NCI-H2171 (cell line): ENCODE measurements at regions not wholly inside any gene's neighbourhood (a gene's known extent, or its start where the extent isn't known, plus 50 kb on each side); places are given as distances from the start of the nearest gene placed in this dataset.
A peak's percentile ranks its signal among the peaks of the same experiment; 100 is the strongest.
"Not testable (repeated sequence)": the region's sequence is repeated elsewhere in the genome, so short reads cannot be mapped to it uniquely, and the experiment has no call there.

Experiments used
- DNase-seq: peaks from one replicate; lab custom pipeline; 2025; lab: John Stamatoyannopoulos, UW

DNA sequence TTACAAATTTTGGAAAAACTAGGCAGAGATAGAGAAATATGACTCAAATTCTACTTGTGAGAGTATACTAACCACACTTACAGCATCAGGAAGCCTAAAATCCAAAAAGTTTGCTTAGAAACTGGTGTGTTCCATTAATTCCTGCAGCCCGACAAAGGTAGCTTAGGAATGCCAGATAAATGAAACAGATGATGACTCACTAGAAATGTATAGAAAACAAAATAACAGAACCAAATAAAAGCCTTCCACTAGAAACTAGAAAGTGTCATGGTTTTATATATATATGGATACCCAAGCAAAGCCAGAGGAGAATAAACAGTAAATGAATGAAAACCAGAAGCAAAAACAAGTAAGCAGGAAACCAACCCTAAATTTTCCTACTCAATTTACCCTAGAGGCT is 272.2 kb upstream of the PRDM9 start:
- no peak for DNase-seq

DNA sequence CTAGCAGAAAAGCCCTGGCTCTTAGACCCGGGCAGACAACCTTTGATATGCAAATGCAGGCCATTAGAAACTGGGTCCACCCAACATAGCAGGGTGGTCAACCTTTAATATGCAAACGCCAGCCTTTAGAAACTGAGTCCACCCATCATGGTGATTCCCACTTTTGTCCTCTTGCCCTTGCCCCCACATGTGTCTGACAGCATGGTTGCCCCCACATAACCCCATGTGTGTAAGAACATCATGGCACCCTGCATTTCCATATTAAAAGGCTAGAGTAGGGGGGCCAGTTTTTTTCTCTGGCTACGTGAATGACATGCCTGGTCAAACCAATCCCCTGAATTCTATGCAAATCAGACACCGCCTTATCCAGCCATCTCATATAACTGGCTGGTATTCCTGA is 273.2 kb upstream of the PRDM9 start:
- no peak for DNase-seq

DNA sequence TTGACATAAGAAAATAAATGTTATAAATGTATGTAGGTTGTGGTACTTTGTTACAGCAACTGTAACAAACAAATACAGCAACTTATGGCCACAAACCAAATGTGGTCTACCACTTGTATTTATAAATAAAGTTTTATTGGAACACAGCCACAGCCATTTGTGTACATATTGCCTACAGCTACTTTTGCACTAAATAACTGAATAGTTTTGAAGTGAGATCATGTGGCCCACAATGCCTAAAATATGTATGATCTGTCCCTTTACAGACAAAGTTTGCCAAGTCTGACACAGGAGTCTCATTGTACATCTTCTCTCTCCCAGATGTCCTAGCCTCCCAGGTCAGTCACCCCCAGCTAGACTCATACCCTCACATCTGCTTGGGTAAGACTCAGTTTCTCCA is 283.6 kb upstream of the PRDM9 start:
- DNase-seq = no peak

DNA sequence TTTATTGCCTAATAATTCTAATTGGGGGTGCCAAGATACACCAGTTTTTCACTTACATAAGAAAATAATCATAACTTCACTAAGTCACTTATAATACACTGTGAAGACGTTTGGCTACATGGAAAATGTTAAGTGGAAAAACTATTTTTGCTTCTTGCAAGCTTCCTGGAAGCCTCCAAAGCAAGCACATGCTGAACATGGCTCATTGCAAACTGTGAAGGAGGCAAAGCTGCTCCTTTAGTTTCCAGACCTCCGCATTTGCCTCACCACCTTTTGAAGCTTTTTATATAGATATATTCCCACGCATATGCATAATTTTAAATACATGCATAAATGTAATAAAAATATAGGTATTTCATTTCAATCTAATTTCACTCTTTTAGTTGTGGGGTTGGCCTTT is 285.6 kb upstream of the PRDM9 start:
- no peak for DNase-seq

DNA sequence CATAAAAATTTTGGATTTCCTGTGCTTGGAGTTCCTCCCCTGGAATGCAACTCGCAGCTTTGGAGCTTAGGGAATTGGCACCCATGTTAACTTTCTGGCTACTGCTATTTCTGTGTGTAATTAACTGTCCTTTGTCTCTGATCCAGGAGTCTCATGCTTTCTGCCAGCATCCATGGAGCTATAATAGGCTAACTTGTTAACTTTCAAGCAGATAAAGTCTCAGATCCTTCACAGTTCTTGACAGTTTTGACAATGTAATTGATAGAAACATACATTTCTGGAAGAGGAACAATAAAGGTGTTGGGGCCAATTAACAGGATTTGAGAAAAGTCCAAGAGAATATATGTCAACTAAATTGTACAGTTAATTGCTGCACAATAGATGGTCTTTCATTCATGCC is 290.2 kb upstream of the PRDM9 start:
- no peak for DNase-seq

DNA sequence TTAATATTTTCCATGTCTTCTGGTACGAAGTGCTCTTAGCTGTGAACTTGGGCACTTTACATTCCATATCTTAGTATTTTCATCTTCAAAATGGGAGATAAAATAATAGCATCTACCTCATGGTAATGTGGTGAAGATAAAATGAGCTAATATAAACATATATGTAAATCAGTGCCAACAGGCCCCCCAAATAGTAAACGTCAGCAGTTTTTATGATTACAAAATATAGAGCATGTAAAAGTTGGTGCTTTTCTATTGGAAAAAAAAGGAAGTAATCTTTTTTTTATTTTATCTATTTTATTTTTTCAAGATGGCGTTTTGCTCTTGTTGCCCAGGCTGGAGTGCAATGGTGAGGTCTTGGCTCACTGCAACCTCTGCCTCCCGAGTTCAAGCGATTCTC is 291.1 kb upstream of the PRDM9 start:
- no peak for DNase-seq

DNA sequence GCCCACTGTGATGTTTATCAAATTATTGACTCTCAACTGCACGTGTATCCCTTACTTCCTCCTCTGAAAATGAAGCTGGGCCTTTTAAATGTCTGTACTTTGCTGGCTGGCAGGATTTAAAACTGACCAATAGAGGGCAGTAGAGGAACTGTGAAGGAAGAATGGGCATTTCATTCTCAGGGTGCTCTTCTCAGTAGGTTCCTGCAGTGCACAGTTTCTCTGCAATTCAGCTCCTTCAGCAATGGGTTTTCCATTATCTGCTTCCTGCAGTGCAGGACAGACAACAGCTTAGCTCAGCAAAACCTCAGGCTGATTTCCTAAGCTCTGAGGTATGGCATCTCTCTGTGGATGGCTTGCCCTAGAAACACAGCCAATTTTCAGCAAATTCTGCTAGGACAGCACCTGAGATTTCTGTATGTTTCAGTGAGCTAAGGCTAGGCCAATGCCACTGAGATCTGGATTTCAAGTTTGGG is 298.4 kb upstream of the PRDM9 start:
- peak; percentile 71 for DNase-seq

DNA sequence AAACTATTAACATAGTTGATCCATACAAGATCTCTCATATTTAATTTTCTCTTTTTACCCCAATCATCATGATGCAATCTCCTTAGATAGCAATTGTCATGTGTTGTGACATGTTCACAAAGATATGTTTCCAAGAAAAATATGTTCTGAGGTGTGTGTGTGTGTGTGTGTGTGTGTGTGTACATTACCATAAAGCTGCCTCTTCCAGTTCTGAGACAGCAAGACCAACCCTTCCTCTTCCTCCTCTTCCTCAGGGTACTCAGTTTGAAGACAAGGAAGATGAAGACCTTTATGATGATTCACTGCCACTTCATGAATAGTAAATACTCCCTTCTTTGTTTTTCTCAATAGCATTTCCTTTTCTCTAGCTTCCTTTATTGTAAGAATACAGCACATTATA is 303.3 kb upstream of the PRDM9 start:
- DNase-seq = no peak

DNA sequence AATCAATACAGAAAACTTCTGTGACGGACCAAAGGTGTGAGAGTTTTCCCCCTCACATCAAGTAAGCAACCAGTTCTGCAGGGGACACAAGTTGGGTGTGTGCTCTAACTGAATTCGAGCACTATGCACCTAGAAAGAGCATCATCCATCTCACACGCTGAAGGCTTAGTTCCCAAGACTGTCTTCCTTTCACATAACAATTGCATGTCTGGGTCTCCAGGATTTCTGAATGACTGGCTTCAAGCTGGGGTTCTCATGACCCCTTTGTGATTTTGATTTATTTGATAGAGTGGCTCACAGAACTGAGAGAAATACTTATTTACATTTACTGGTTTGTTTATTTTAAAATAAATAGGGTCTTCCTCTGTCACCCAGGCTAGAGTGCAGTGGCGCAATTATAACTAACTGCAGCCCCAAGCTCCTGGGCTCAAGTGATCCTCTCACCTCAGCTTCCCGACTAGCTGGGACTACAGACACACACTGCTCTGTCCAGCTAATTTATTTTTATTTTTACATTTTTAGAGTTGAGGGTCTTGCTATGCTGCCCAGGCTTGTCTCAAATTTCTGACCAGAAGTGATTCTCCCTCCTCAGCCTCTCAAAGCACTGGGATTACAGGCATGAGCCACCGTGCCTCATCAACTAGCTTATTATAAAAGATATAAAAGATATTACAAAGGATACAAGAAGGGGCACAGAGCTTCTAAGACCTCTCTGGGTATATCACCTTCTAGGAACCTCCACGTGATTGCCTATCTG is 316.7 kb upstream of the CDH12 start:
- no peak for DNase-seq

DNA sequence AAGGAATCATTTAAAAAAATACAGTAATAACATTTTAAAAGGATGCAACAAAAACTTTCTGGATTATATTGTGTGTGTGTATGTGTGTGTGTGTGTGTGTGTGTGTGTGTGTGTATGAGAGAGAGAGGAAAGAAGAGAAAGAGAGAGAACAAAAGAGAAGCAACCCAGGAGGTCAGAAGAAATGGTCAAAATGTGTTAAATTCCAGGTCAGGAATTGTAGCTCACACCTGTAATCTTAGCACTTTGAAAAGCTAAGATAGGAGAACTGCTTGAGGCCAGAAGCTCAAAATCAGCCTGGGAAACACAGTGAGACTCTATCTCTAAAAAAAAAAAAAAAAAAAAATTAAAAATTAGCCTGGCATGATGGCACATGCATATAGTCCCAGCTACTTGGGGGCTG is 311.8 kb upstream of the CDH12 start:
- DNase-seq = peak; percentile 34

DNA sequence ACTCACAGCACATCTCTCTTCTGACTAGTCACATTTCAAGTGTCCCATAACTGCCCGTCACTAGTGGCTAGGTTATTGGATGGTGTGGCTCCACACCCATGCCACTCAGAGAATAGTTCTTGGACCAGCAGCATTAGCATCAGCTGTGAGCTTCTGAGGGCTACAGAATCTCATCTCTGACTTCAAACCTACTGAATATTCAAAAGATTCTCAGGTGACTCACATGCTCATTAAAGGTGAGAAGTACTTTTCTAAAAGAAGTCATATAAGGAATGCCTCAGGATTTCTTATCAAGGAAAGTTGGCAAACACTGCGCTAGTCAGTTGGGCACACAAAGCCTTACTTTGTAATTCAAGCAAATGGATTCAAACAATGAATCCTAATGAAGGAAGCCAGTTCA is 305.0 kb upstream of the CDH12 start:
- no peak for DNase-seq

DNA sequence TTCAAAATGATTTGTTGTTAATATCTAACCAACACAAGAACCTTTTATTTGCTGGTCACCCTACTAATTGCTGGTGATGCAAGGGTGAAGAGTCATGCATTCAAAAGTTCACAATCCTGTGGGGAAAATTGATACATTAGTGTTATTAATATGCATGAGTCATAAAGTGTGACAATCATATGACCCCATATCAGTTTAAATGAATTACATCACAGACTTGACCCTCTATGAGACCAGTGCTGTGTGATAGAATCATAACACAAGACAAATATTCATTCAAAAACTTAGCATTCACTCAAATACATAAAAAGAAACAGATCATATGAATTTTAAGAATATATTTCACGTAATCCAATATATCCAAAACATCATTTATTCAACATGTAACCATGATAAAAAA is 304.6 kb upstream of the CDH12 start:
- no peak for DNase-seq

DNA sequence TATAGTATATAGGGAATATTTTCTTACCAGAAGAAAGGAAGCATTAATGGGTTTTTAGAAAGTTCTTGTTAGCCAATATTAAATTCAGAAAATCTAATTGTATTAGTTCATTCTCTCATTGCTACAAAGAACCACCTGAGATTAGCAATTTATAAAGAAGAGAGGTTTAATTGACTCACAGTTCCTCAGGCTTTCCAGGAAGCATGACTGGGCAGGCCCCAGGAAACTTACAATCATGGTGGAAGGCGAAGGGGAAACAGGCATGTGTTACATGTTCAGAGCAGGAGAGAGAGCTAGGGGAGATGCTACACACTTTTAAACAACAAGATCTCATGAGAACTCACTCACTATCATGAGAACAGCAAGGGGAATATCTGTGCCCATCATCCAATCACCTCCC is 304.0 kb upstream of the CDH12 start:
- no peak for DNase-seq

DNA sequence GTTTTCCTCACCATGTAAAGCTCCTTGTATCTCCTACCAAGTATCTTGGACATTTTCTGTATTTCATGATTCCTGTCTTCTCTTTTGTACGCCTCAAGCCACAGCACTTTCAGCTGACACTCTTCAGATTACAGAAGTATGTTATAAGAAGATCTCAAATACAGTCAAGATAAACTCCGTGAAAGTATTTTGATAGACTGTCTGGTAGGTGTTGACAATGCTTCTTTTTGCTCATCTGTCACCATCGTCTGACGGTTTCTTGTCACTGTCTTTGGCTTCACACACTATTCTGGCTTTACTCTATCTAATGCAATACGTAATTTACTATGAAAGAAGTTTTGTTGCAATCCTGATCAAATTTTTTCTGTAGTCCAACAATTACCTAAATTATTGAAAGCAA is 294.5 kb upstream of the CDH12 start:
- no peak for DNase-seq

DNA sequence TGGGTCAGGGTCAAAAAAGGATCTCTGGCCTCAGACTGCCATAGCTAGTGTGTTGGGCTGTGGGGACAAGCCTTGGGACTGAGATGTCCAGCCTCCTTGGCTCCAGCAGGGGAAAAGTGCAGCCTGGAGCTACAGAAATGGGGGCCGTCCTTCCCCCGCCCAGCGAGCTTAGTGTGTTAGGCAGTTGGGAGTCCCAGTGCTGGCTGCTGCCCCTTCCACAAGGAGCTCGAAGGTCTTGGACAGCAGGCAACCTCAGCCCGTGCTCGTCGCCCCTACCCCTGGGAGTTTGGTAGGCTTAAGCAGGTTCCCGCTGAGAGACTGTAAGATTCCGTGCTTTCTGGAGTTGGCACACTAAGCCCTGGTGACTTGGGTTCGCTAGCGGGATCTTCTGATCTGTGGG is 293.0 kb upstream of the CDH12 start:
- DNase-seq = no peak

DNA sequence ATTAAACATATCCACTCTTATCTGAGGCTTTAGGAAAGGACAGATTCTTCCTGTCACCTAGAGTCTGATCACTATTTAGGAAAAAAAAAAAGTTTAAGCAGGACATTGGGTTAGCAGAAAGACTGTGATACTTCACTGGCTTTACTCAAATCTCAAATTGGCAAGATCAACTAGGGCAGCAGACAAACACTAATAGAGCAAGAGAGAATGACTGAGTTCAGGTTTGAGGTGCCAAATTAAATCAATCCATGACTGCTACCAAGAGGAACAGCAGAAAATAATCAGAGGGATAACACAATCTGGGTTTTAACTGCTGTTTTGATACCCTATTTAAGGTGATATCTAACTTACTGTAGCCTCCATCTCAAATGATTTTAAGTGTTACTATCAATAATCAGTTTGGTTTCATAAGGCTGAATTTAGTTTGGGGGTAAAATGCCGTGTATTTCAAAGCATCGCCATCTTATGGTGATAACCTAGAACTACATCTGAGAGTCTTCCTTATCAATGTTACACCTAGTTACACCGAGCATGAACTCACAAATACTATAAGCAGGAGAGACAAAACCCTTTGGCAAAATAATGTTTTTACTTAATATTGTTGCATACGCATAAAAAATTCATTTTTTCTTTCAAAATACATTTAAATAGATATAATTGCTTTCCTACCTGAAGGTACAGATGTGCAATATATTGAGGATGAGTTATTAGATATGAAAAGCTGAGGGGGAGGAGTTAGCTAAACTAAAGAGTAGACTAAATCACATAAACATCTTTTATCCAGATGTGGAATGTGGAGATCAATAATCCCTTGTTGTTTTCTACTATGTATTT is 286.4 kb upstream of the CDH12 start:
- DNase-seq = no peak

DNA sequence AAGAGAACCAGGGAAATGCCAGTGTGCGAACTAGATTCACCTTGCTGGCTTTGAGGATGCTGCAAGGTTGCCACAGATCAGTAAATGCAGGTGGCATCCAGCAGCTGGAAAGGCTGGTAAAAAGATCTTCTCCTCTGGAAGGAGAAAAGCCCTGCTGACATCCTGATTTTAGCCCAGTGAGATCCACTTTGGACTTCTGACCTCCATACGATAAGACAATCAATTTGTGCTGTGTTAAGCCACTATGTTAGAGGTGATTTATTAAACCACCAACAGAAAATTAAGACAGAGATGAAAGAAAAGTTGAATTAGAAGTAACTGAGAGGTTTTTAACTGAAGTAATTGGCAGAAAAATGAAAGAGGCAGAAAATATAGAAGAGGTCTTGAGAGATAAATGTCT is 283.8 kb upstream of the CDH12 start:
- no peak for DNase-seq

DNA sequence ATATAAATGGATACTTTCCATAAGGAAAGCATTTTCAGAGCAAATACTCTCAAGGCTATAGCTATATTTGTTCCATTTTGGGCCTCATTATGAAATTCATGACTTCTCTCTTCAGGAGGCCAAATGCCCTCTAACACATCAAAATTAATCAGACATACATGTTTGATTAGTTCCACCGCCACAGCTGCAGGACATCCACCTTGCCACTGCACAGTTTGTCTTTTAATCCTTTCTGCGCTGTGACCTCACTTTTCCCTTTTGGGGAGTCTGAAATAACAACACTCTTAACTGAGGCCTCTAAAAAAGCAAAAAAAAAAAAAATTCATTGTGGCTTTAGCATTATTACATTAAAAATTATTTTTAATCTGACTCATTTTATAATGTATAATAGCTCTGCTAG is 279.1 kb upstream of the CDH12 start:
- no peak for DNase-seq

DNA sequence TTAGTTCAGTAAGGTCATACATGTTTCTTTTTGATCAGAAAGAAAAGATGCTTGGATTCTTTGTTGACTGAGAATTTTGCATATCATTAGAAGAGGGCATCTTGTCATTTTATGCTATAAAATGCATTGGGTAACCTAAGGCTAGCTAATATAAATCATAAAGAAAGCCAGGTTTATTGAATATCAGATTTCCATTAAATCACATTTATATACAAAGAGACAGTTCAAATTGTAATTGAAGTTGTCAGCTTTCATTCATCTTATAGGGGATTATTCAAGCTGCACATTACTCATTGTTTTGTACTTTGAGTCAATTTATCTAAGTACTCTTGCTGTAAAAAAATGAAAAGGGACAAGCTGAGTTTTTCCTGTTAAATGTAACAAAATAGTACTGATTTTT is 259.1 kb upstream of the CDH12 start:
- DNase-seq = no peak

DNA sequence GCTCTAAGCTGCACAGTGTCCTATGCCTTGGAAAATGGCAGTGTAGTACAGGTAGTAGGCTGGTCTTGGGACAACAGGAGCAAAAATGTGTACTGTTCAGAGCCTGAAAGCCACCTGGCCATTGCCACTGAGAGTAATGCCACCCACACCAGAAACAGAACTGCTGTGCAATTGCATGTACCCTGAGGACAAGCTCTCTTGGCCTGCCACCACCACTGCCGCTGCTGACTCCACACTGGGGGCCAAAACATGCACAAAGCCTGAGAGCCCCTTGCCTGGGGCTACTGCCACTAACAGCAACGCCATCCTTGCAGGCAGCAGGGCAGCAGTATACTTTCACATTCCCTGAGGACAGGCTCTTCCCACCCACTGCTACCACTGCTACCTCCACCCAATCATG is 251.9 kb upstream of the CDH12 start:
- DNase-seq = no peak

DNA sequence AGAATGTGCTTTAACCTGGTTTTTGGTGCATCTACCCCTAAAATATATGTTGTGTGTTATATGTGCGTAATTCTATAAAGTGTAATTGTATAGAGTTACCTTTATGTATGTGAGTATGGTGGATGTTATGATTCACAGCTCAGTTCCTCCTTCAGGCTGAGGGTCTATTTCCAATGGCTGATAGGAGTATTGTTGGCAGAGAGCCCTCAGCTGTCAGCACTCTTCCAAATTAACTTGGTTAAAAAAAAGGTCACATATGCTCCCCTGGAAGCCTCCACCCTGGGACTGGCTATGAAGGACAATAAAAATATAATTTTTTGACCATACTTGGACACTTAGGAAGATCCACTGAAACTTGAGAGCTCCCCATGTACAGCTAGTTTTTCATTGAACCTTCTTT is 250.4 kb upstream of the CDH12 start:
- DNase-seq = peak; percentile 87

DNA sequence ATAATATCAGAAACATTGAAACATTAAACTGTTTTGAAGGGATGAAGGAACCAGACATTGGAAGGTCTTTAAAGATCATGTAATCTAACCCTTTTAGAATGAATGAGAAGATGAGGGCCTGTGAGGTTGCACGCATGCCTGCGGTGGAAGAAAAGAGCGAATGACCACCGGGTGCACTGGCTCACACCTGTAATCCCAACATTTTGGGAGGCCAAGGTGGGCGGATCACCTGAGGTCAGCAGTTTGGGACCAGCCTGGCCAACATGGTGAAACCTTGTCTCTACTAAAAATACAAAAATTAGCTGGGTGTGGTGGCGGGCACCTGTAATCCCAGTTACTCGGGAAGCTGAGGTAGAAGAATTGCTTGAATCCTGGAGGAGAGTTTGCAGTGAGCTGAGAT is 242.3 kb upstream of the CDH12 start:
- not testable (repeated sequence) for DNase-seq

DNA sequence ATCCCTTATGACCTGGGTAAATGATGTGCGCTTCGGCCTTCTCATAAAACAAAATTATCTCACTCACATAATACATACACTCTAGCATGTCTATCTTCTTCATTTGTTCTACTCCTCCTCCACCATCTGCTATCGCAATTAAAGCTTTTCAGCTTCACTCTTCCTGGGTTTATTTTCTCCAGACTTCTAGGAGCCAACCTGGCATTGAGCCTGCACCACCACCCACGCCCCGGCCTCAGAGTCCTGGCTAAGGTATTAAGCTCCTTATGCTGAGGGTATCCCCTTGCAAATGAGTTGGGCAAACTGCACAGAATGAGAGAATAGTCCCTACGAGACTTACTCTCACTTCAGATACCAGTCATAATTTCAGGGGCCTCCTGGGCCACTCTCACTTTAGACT is 236.1 kb upstream of the CDH12 start:
- DNase-seq = peak; percentile 82

DNA sequence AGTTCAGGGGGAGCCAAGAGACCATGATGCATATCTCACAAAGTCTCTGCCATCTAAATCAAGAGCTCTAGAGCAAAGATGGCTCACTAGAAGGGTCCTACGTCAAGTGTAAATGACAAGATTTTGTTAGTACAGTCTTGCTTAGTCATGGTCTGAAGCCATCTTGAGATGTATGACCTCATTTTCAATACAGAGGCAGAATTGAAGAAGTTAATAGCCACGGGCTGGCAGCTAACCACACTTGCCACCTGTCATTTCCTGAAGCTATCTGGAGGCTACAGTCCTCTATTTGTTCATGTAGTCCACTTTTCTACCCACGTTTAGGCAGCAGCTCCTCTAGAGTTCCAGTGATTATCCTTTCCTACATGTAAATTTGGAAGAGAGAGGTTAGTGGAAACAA is 231.7 kb upstream of the CDH12 start:
- peak; percentile 31 for DNase-seq
